HepG2 (cell line): ENCODE measurements at regions not wholly inside any gene's neighbourhood (a gene's known extent, or its start where the extent isn't known, plus 50 kb on each side); places are given as distances from the start of the nearest gene placed in this dataset.

Experiments
- ATAC-seq: fragments of 200-7000 bp; cut with Tn5 transposase; 3 replicates; pipeline ENCODE4 v1.9.1; 2020; ENCODE audit warnings: mild to moderate bottlenecking, moderate library complexity
- BruUV-seq: library from RNA; stranded (reverse); fragments of 400-500 nt; replicated peaks from 2 replicates; lab custom pipeline; 2021; lab: Mats Ljungman, UMichigan
- CTCF ChIA-PET: fragments of 300-600 bp; formaldehyde crosslinking; extraction: SDS; loops from one replicate; lab custom pipeline; 2021; ENCODE audit warnings: low total read pairs, inconsistent platforms, low intra/inter-chr PET ratio; lab: Yijun Ruan, JAX
- POLR2A ChIA-PET: fragments of 350-600 bp; sonication (Branson Sonifier 250); formaldehyde crosslinking; loops from one replicate; lab custom pipeline; 2020; ENCODE audit warnings: antibody characterized with exemption, inconsistent platforms; lab: Yijun Ruan, JAX
- DNase-seq: peaks from one replicate; pipeline ENCODE4 v3.0.0-alpha.2; 2015; ENCODE audit warnings: low spot score
- FAIRE-seq: peaks from 3 replicates; lab custom pipeline; 2011; peaks lifted over from hg19 to GRCh38; lab: Jason Lieb, UNC
- H2AFZ ChIP-seq: one replicate; pipeline ENCODE4 v1.6.1; 2011; ENCODE audit warnings: low read length, inconsistent platforms
- H3K27ac ChIP-seq: fragments of 300-600 bp; 3 replicates; pipeline ENCODE4 v1.8.0; 2011; ENCODE audit warnings: mixed run types, mild to moderate bottlenecking, mixed read lengths, low read length, inconsistent platforms; ENCODE audit not compliant: insufficient read depth; ENCODE audit errors: extremely low read length
- H3K27me3 ChIP-seq, 2 experiments: fragments of 200-600 bp in 1 of 2; 2 replicates in 1 of 2; 3 replicates in 1 of 2; pipeline versions ENCODE4 v1.6.0 to v1.8.0; 2011; ENCODE audit warnings: low read length in 2 of 2, mild to moderate bottlenecking in 2 of 2, moderate library complexity in 2 of 2, inconsistent platforms in 1 of 2; ENCODE audit not compliant: insufficient read depth in 2 of 2, control insufficient read depth in 1 of 2
- H3K36me3 ChIP-seq, 2 experiments: fragments of 200-600 bp in 1 of 2; replicated peaks in 1 of 2; 2 replicates in 1 of 2; 3 replicates in 1 of 2; pipeline versions ENCODE4 v1.5.1 to v1.8.0; 2011; ENCODE audit warnings: low read length in 2 of 2, inconsistent platforms in 1 of 2; ENCODE audit not compliant: insufficient read depth in 2 of 2, control insufficient read depth in 1 of 2
- H3K4me1 ChIP-seq: 2 replicates; pipeline ENCODE4 v1.5.1; 2012; ENCODE audit warnings: low read length, inconsistent platforms; ENCODE audit not compliant: insufficient read depth
- H3K4me2 ChIP-seq: 2 replicates; pipeline ENCODE4 v1.6.0; 2011; ENCODE audit warnings: low read depth, low read length, inconsistent platforms
- H3K4me3 ChIP-seq, 3 experiments: fragments of 200-600 bp in 1 of 3; sonication (generic), shearing (Covaris generic) in 1 of 3; replicated peaks in 1 of 3; 2 replicates each; pipeline ENCODE4 v1.5.1; 2011 to 2016; ENCODE audit warnings: low read length in 3 of 3, inconsistent platforms in 2 of 3, low read depth in 2 of 3, mild to moderate bottlenecking in 2 of 3, control low read depth in 1 of 3, mixed read lengths in 1 of 3; ENCODE audit not compliant: insufficient read depth in 1 of 3
- H3K79me2 ChIP-seq: one replicate; pipeline ENCODE4 v1.6.1; 2011; ENCODE audit warnings: low read length, inconsistent platforms; ENCODE audit not compliant: insufficient read depth
- H3K9ac ChIP-seq: 2 replicates; pipeline ENCODE4 v1.6.0; 2011; ENCODE audit warnings: mild to moderate bottlenecking, low read depth, low read length, inconsistent platforms; ENCODE audit not compliant: insufficient read depth
- H3K9me3 ChIP-seq: 2 replicates; pipeline ENCODE4 v1.5.1; 2012; ENCODE audit warnings: mild to moderate bottlenecking, low read length
- H4K20me1 ChIP-seq: 2 replicates; pipeline ENCODE4 v1.6.0; 2011; ENCODE audit warnings: inconsistent platforms, mild to moderate bottlenecking, low read length, moderate library complexity; ENCODE audit not compliant: insufficient read depth
- HMG20B ChIP-seq: conservative IDR thresholded peaks from 2 replicates; pipeline ENCODE4 v1.6.1; 2016; ENCODE audit warnings: missing genetic modification reagents, missing compliant biosample characterization
- RFXANK ChIP-seq: IDR thresholded peaks from 2 replicates; pipeline ENCODE4 v1.6.1; 2016
- ZNF235 ChIP-seq: sonication (generic); formaldehyde crosslinking; IDR thresholded peaks from 2 replicates; pipeline ENCODE4 v1.8.1; 2023; ENCODE audit warnings: mild to moderate bottlenecking, missing genetic modification reagents, borderline replicate concordance
- WGBS: methylation state at CpG from one replicate; pipeline ENCODE4 v1.1.6; 2017; ENCODE audit warnings: low lambda C conversion rate; 5-methylcytosine and 5-hydroxymethylcytosine counted together
- in situ Hi-C: cut with HindIII; loops from 2 replicates; pipeline ENCODE4 v1.10.0; 2017; ENCODE audit warnings: low pct_unique_long_range_greater_than_20kb; ENCODE audit not compliant: extremely low pct_ligation_motif_present
- intact Hi-C: fragments of 100-400 bp; cut with micrococcal nuclease; formaldehyde crosslinking; loops from one replicate; pipeline ENCODE4 v1.10.0; 2022; ENCODE audit not compliant: unreplicated experiment
- TF ChIP-seq, protein P1 (sequence below): sonication (generic); formaldehyde crosslinking; IDR thresholded peaks from 2 replicates; pipeline ENCODE4 v1.4.0; 2020; ENCODE audit warnings: mild to moderate bottlenecking, missing genetic modification reagents

- Histone ChIP-seq H3K79me2 (no peaks in the 10 kb centered on the region), H4K20me1 (no peaks in the 10 kb centered on the region), H3K27ac (no peak overlapping the region), H3K9me3 (no peaks in the 10 kb centered on the region), H2AFZ (no peak overlapping the region), H3K27me3 (no peaks in the 10 kb centered on the region), H3K4me3 (no peak overlapping the region), H3K4me1 (no peaks in the 10 kb centered on the region), H3K9ac (no peak overlapping the region), H3K4me2 (no peak overlapping the region), H3K36me3 (no peaks in the 10 kb centered on the region)
- ATAC-seq, result no peak
- CTCF ChIA-PET, result no interaction called here
- 0% methylated on average over 2 of the region's 2 CpGs for WGBS
- POLR2A ChIA-PET, result no interaction called here
- DNase-seq, result no peak
- intact Hi-C loops (no loop called here), in situ Hi-C loops (no loop called here)
- no TSS peak for BruUV-seq
- TF ChIP-seq, protein P1, sequence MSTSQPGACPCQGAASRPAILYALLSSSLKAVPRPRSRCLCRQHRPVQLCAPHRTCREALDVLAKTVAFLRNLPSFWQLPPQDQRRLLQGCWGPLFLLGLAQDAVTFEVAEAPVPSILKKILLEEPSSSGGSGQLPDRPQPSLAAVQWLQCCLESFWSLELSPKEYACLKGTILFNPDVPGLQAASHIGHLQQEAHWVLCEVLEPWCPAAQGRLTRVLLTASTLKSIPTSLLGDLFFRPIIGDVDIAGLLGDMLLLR (CRISPR knock-in tag), result no peak
- no peak for TF ChIP-seq ZNF235 (CRISPR knock-in tag)
- no peak for FAIRE-seq
These were observed 510.9 kb downstream of the PPP4R3C start for GRCh38 chrX:26952213-26952612.

- no peaks in the 10 kb centered on the region for H3K27me3 ChIP-seq
- no peaks in the 10 kb centered on the region for H3K79me2 ChIP-seq
- no peak for FAIRE-seq
- H3K9me3 ChIP-seq, result no peaks in the 10 kb centered on the region
- intact Hi-C loops (no loop called here), in situ Hi-C loops (no loop called here)
- CTCF ChIA-PET, result no interaction called here
- 0% methylated on average over 2 of the region's 2 CpGs for WGBS
- POLR2A ChIA-PET, result no interaction called here
- TF ChIP-seq RFXANK (CRISPR knock-in tag), result no peak
- no peak for TF ChIP-seq HMG20B (CRISPR knock-in tag)
- no peak for ATAC-seq
- no peak for DNase-seq
- no peak overlapping the region for H2AFZ ChIP-seq
- no peak overlapping the region for H3K9ac ChIP-seq
- BruUV-seq, result no TSS peak
- H3K27ac ChIP-seq, result no peak overlapping the region
- no peaks in the 10 kb centered on the region for H3K36me3 ChIP-seq
- H3K4me1 ChIP-seq, result no peaks in the 10 kb centered on the region
- no peaks in the 10 kb centered on the region for H4K20me1 ChIP-seq
- H3K4me2 ChIP-seq, result no peak overlapping the region
- H3K4me3 ChIP-seq, result no peak overlapping the region
These were observed 535.7 kb downstream of the PPP4R3C start for GRCh38 chrX:26927419-26927818.
